GM12872 (cell line): ENCODE measurements at regions not wholly inside any gene's neighbourhood (a gene's known extent, or its start where the extent isn't known, plus 50 kb on each side); places are given as distances from the start of the nearest gene placed in this dataset.

ENCODE experiments used
- CTCF ChIP-seq: IDR thresholded peaks from 3 replicates; pipeline ENCODE4 v1.5.1; 2011; ENCODE audit warnings: low read depth, mild to moderate bottlenecking, low read length, moderate library complexity; ENCODE audit not compliant: insufficient read depth

- TF ChIP-seq CTCF: no peak
These were observed 149.6 kb upstream of the TCERG1L start for GRCh38 chr10:131461093-131461492.

- TF ChIP-seq CTCF: no peak
These were observed 153.3 kb upstream of the TCERG1L start for GRCh38 chr10:131464789-131465188.

GRCh38 chr10:131469551-131469950, 158.0 kb upstream of the TCERG1L start:
- TF ChIP-seq CTCF: no peak

- TF ChIP-seq CTCF: no peak
These were observed 162.1 kb upstream of the TCERG1L start for GRCh38 chr10:131473645-131474044.

GRCh38 chr10:131474416-131474815, 162.9 kb upstream of the TCERG1L start:
- TF ChIP-seq CTCF: no peak

GRCh38 chr10:131475043-131475442, 163.5 kb upstream of the TCERG1L start:
- TF ChIP-seq CTCF: no peak

- no peak for TF ChIP-seq CTCF
These were observed 164.3 kb upstream of the TCERG1L start for GRCh38 chr10:131475803-131476202.
